GM12865 (cell line): ENCODE measurements at regions not wholly inside any gene's neighbourhood (a gene's known extent, or its start where the extent isn't known, plus 50 kb on each side); places are given as distances from the start of the nearest gene placed in this dataset.

Source experiments
- DNase-seq: peaks from one replicate; pipeline ENCODE4 v3.0.0; 2010; ENCODE audit warnings: low read depth
- H3K4me3 ChIP-seq: 2 replicates; pipeline ENCODE4 v1.5.1; 2011; ENCODE audit warnings: mild to moderate bottlenecking, low read depth, low read length, control low read depth
- CTCF ChIP-seq: IDR thresholded peaks from 2 replicates; pipeline ENCODE4 v1.5.1; 2011; ENCODE audit warnings: low read length, control low read depth, low read depth, inconsistent platforms; ENCODE audit not compliant: insufficient read depth; ENCODE audit errors: missing control alignments

- H3K4me3 ChIP-seq: no peak overlapping the region
- DNase-seq: no peak
- TF ChIP-seq CTCF: no peak
Observed at GRCh38 chr1:209531549-209531948, 52.0 kb upstream of the CAMK1G start.
